ENCODE measurements at regions not wholly inside any gene's neighbourhood (a gene's known extent, or its start where the extent isn't known, plus 50 kb on each side); places are given as distances from the start of the nearest gene placed in this dataset.

GRCh38 chr14:53807542-53807941 lies 149.1 kb downstream of the BMP4 start:
- no peak for DNase-seq (ENCODE audit: low spot score)

GRCh38 chr14:53807108-53807507 lies 149.5 kb downstream of the BMP4 start:
- no peak for DNase-seq (ENCODE audit: low spot score)

- no peak for DNase-seq (ENCODE audit: low spot score)
Observed at GRCh38 chr14:53796734-53797133, 159.9 kb downstream of the BMP4 start.

- no peak for DNase-seq (ENCODE audit: low spot score)
Observed at GRCh38 chr14:53793790-53794505, 162.7 kb downstream of the BMP4 start.

- no peak for DNase-seq (ENCODE audit: low spot score)
Observed at GRCh38 chr14:53792909-53793308, 163.7 kb downstream of the BMP4 start.

GRCh38 chr14:53790731-53791500 lies 165.7 kb downstream of the BMP4 start:
- no peak for DNase-seq (ENCODE audit: low spot score)

- DNase-seq (ENCODE audit: low spot score), result no peak
Observed at GRCh38 chr14:53788566-53788965, 168.1 kb downstream of the BMP4 start.

GRCh38 chr14:53786045-53786444 lies 170.6 kb downstream of the BMP4 start:
- DNase-seq (ENCODE audit: low spot score), result no peak

- DNase-seq (ENCODE audit: low spot score), result no peak
Observed at GRCh38 chr14:53784688-53785087, 171.9 kb downstream of the BMP4 start.

- no peak for DNase-seq (ENCODE audit: low spot score)
Observed at GRCh38 chr14:53783256-53783655, 173.4 kb downstream of the BMP4 start.

GRCh38 chr14:53780051-53780555 lies 176.5 kb downstream of the BMP4 start:
- DNase-seq (ENCODE audit: low spot score), result no peak

GRCh38 chr14:53779301-53779700 lies 177.3 kb downstream of the BMP4 start:
- DNase-seq (ENCODE audit: low spot score), result no peak

- no peak for DNase-seq (ENCODE audit: low spot score)
Observed at GRCh38 chr14:53778263-53778662, 178.4 kb downstream of the BMP4 start.

- DNase-seq (ENCODE audit: low spot score), result no peak
Observed at GRCh38 chr14:53772936-53773335, 183.7 kb downstream of the BMP4 start.

GRCh38 chr14:53767566-53767965 lies 189.1 kb downstream of the BMP4 start:
- no peak for DNase-seq (ENCODE audit: low spot score)

GRCh38 chr14:53766601-53767000 lies 190.0 kb downstream of the BMP4 start:
- no peak for DNase-seq (ENCODE audit: low spot score)

- DNase-seq (ENCODE audit: low spot score), result no peak
Observed at GRCh38 chr14:53766106-53766505, 190.5 kb downstream of the BMP4 start.

GRCh38 chr14:53764846-53765245 lies 191.8 kb downstream of the BMP4 start:
- no peak for DNase-seq (ENCODE audit: low spot score)

- no peak for DNase-seq (ENCODE audit: low spot score)
Observed at GRCh38 chr14:53758141-53758540, 198.5 kb downstream of the BMP4 start.

GRCh38 chr14:53757732-53758131 lies 198.9 kb downstream of the BMP4 start:
- DNase-seq (ENCODE audit: low spot score), result no peak

- DNase-seq (ENCODE audit: low spot score), result no peak
Observed at GRCh38 chr14:53751650-53752049, 205.0 kb downstream of the BMP4 start.

- DNase-seq (ENCODE audit: low spot score), result no peak
Observed at GRCh38 chr14:53748691-53749090, 207.9 kb downstream of the BMP4 start.

GRCh38 chr14:53744857-53745256 lies 211.8 kb downstream of the BMP4 start:
- no peak for DNase-seq (ENCODE audit: low spot score)
